ENCODE measurements at regions not wholly inside any gene's neighbourhood (a gene's known extent, or its start where the extent isn't known, plus 50 kb on each side); places are given as distances from the start of the nearest gene placed in this dataset.

GRCh38 chr10:65204999-65205398 is 1683.8 kb downstream of the REEP3 start:
- no peak for DNase-seq (ENCODE audit: low read depth)
- no peak overlapping the region for H3K4me3 ChIP-seq (ENCODE audit: control insufficient read depth, low read depth, low read length)
- TF ChIP-seq CTCF (conservative IDR thresholded peaks at IDR 0.05; ENCODE audit: control insufficient read depth, insufficient read depth, low read depth, low read length) = no peak

GRCh38 chr10:65213170-65213569 is 1692.0 kb downstream of the REEP3 start:
- H3K4me3 ChIP-seq (ENCODE audit: control insufficient read depth, low read depth, low read length) = no peak overlapping the region
- no peak for DNase-seq (ENCODE audit: low read depth)
- TF ChIP-seq CTCF (conservative IDR thresholded peaks at IDR 0.05; ENCODE audit: control insufficient read depth, insufficient read depth, low read depth, low read length) = no peak

- TF ChIP-seq CTCF (conservative IDR thresholded peaks at IDR 0.05; ENCODE audit: control insufficient read depth, insufficient read depth, low read depth, low read length) = no peak
- no peak overlapping the region for H3K4me3 ChIP-seq (ENCODE audit: control insufficient read depth, low read depth, low read length)
- DNase-seq (ENCODE audit: low read depth) = no peak
Observed at GRCh38 chr10:65219444-65219843, 1698.2 kb downstream of the REEP3 start.

GRCh38 chr10:65231148-65231547 is 1694.7 kb upstream of the LRRTM3 start:
- no peak for TF ChIP-seq CTCF (conservative IDR thresholded peaks at IDR 0.05; ENCODE audit: control insufficient read depth, insufficient read depth, low read depth, low read length)
- DNase-seq (ENCODE audit: low read depth) = no peak
- H3K4me3 ChIP-seq (ENCODE audit: control insufficient read depth, low read depth, low read length) = no peak overlapping the region

GRCh38 chr10:65234261-65234660 is 1691.6 kb upstream of the LRRTM3 start:
- DNase-seq (ENCODE audit: low read depth) = no peak
- H3K4me3 ChIP-seq (ENCODE audit: control insufficient read depth, low read depth, low read length) = no peak overlapping the region
- no peak for TF ChIP-seq CTCF (conservative IDR thresholded peaks at IDR 0.05; ENCODE audit: control insufficient read depth, insufficient read depth, low read depth, low read length)

GRCh38 chr10:65235266-65235665 is 1690.6 kb upstream of the LRRTM3 start:
- TF ChIP-seq CTCF (conservative IDR thresholded peaks at IDR 0.05; ENCODE audit: control insufficient read depth, insufficient read depth, low read depth, low read length) = no peak
- no peak for DNase-seq (ENCODE audit: low read depth)
- no peak overlapping the region for H3K4me3 ChIP-seq (ENCODE audit: control insufficient read depth, low read depth, low read length)

GRCh38 chr10:65235846-65236245 is 1690.0 kb upstream of the LRRTM3 start:
- H3K4me3 ChIP-seq (ENCODE audit: control insufficient read depth, low read depth, low read length) = no peak overlapping the region
- no peak for TF ChIP-seq CTCF (conservative IDR thresholded peaks at IDR 0.05; ENCODE audit: control insufficient read depth, insufficient read depth, low read depth, low read length)
- no peak for DNase-seq (ENCODE audit: low read depth)

All from fibroblast of mammary gland (primary cell).